ENCODE measurements at regions not wholly inside any gene's neighbourhood (a gene's known extent, or its start where the extent isn't known, plus 50 kb on each side); places are given as distances from the start of the nearest gene placed in this dataset.

DNA sequence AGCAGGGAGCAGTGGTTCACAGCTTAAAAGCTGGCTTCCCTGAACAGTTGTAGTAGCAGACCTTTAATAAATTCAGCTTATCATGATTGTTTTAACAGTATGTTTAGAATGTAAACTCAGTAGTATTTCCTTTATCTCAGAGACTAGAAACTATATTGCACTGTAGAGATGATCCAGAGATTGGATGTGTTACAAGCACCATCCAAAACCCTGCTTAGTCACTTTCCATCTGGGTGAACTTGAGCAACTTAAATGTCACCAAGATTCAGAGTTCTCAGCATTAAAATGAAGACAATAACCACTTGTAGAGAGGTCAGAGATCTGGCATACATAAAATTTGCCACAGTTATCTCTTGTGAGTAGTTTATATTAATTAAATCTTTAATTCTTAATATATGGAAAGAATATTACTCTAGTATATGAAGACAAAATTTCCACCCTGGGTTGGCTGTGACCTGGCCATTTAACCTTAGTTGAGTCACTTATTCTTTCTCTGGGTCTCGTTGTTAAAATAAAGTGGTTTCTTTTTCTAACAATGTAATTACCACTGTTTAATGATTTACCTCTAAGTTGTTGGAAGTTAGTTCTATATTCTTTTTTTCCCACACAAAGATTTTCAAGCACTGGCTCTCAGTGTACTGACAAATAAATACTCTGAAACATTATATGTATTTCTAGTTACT is 239.2 kb upstream of the FKBP1C start:
- DNase-seq = no peak
- no peak overlapping the region for H3K27ac ChIP-seq
- WGBS, 2 donors = 9 to 16% methylated on average over 1 of the region's 1 CpG

DNA sequence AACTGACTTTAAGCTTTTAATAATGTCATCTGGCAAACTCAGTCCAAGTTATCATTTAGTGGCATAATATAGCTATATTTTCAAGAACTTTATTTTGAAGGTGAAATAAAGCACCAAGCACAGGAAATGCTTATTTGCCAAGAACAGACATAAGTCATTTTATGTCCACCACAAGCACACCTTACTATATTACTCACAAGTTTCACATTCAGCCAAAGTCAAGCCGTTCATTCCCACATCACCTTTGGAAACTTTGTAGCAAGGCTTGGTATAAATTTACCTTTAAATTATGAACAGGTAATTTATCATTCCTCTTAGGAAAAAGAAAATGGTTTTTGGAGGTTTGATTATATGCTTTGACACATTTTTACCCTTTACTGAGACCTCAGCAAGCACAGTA is 236.8 kb upstream of the FKBP1C start:
- H3K36me3 ChIP-seq (replicated peaks in 1 of 2; ENCODE audit: insufficient read depth in 1 of 2, low read depth in 2 of 2) = no peaks in the 10 kb centered on the region
- no peaks in the 10 kb centered on the region for H3K9me3 ChIP-seq
- 82 to 83% methylated on average over 1 of the region's 1 CpG for WGBS, 2 donors
- TF ChIP-seq POLR2A (IDR thresholded peaks at IDR 0.05) = no peak
- TF ChIP-seq, protein P1, sequence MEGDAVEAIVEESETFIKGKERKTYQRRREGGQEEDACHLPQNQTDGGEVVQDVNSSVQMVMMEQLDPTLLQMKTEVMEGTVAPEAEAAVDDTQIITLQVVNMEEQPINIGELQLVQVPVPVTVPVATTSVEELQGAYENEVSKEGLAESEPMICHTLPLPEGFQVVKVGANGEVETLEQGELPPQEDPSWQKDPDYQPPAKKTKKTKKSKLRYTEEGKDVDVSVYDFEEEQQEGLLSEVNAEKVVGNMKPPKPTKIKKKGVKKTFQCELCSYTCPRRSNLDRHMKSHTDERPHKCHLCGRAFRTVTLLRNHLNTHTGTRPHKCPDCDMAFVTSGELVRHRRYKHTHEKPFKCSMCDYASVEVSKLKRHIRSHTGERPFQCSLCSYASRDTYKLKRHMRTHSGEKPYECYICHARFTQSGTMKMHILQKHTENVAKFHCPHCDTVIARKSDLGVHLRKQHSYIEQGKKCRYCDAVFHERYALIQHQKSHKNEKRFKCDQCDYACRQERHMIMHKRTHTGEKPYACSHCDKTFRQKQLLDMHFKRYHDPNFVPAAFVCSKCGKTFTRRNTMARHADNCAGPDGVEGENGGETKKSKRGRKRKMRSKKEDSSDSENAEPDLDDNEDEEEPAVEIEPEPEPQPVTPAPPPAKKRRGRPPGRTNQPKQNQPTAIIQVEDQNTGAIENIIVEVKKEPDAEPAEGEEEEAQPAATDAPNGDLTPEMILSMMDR (IDR thresholded peaks at IDR 0.05) = no peak
- no peak for ATAC-seq
- H3K4me1 ChIP-seq = no peaks in the 10 kb centered on the region
- intact Hi-C loops (cut with DNase I) = no loop called here
- no peak for DNase-seq
- H3K27ac ChIP-seq = no peak overlapping the region
- no peak overlapping the region for H3K4me3 ChIP-seq
- no peaks in the 10 kb centered on the region for H3K27me3 ChIP-seq

More for the DNA sequence above, 239.2 kb upstream of the FKBP1C start:
- intact Hi-C loops (cut with DNase I) = no loop called here
- TF ChIP-seq POLR2A (IDR thresholded peaks at IDR 0.05) = no peak
- TF ChIP-seq, protein P1 (IDR thresholded peaks at IDR 0.05) = no peak
- Histone ChIP-seq H3K4me1 (no peaks in the 10 kb centered on the region), H3K9me3 (no peaks in the 10 kb centered on the region), H3K27me3 (no peaks in the 10 kb centered on the region), H3K4me3 (no peak overlapping the region), H3K36me3 (replicated peaks in 1 of 2; ENCODE audit: insufficient read depth in 1 of 2, low read depth in 2 of 2) (no peaks in the 10 kb centered on the region)
- ATAC-seq = no peak

DNA sequence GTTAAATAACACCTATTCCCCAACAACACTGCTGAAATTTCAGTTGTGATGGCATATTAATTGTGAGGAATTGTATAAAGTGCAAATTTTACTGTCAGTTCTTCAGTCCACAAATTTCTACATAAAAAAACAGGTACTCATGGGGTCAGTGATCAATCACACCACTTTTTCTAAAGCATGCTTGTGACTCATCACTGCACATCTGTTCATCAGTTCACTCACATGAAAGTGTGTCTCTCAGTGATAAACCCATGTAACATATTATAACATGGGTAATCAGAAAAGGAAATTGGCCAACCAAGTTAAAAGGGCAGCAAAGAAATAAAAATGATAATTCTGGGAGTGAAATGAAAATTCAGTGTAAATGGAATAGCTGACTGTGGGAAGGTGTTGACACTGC is 234.7 kb upstream of the FKBP1C start:
- peaks cover 15% of the 10 kb centered on the region for H3K4me1 ChIP-seq
- H3K9me3 ChIP-seq = no peaks in the 10 kb centered on the region
- DNase-seq (no peak), ATAC-seq (no peak)
- no peak overlapping the region for H3K27ac ChIP-seq
- H3K36me3 ChIP-seq (replicated peaks in 1 of 2; ENCODE audit: insufficient read depth in 1 of 2, low read depth in 2 of 2) = no peaks in the 10 kb centered on the region
- intact Hi-C loops (cut with DNase I) = no loop called here
- H3K27me3 ChIP-seq = no peaks in the 10 kb centered on the region
- TF ChIP-seq, protein P1 (IDR thresholded peaks at IDR 0.05) = no peak
- no peak for TF ChIP-seq POLR2A (IDR thresholded peaks at IDR 0.05)
- H3K4me3 ChIP-seq = no peak overlapping the region

DNA sequence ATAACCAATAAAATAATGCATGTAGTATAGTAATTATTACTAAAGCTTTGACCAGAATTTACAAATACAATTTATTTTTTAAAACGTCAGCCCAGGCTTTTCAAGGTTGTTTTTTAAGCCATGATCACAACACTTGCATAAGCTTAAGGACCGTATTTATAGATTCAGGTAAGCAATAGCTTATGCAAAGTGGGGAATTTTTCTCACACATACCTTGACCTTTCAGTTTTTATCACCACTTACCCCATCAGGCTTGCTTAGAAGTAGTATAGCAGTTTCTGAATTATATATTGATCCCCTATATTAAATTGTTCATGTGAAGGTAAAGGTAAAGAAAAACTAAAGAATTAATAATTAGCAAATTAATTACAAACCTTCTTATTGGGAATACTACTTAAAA is 232.3 kb upstream of the FKBP1C start:
- H3K4me3 ChIP-seq = no peak overlapping the region
- ATAC-seq = no peak

More for the DNA sequence above, 232.3 kb upstream of the FKBP1C start:
- TF ChIP-seq, protein P1 (IDR thresholded peaks at IDR 0.05) = no peak
- no peak for TF ChIP-seq POLR2A (IDR thresholded peaks at IDR 0.05)
- no peak for DNase-seq
- intact Hi-C loops (cut with DNase I) = no loop called here
- Histone ChIP-seq H3K27me3 (no peaks in the 10 kb centered on the region), H3K4me1 (peaks cover 15% of the 10 kb centered on the region), H3K36me3 (replicated peaks in 1 of 2; ENCODE audit: insufficient read depth in 1 of 2, low read depth in 2 of 2) (no peaks in the 10 kb centered on the region), H3K27ac (no peak overlapping the region), H3K9me3 (no peaks in the 10 kb centered on the region)
- WGBS, 2 donors = 41 to 44% methylated on average over 2 of the region's 2 CpGs

Data from body of pancreas (tissue), 4 donors.